IMR-90 (cell line): ENCODE measurements at regions not wholly inside any gene's neighbourhood (a gene's known extent, or its start where the extent isn't known, plus 50 kb on each side); places are given as distances from the start of the nearest gene placed in this dataset.

ENCODE experiments used
- ATAC-seq: fragments of 200-7000 bp; cut with Tn5 transposase; 2 replicates; pipeline ENCODE4 v1.9.1; 2020; ENCODE audit warnings: low read depth, mild to moderate bottlenecking, moderate library complexity
- BruUV-seq: library from RNA; stranded (reverse); fragments of 400-500 nt; replicated peaks from 2 replicates; lab custom pipeline; 2021; lab: Mats Ljungman, UMichigan
- CTCF ChIA-PET: fragments of 300-600 bp; formaldehyde crosslinking; extraction: SDS; loops from one replicate; lab custom pipeline; 2021; ENCODE audit warnings: antibody characterized with exemption; lab: Yijun Ruan, JAX
- POLR2A ChIA-PET: fragments of 300-600 bp; sonication (Branson Sonifier 250); formaldehyde crosslinking; loops from one replicate; lab custom pipeline; 2022; ENCODE audit warnings: antibody characterized with exemption; ENCODE audit not compliant: unreplicated experiment; lab: Charles Lee
- DNase-seq: peaks from one replicate; pipeline ENCODE4 v3.0.0; 2013
- H2AFZ ChIP-seq: replicated peaks from 2 replicates; pipeline ENCODE3; 2013; ENCODE audit warnings: low read length, mild to moderate bottlenecking; ENCODE audit not compliant: poor library complexity
- H2AK5ac ChIP-seq: 2 replicates; pipeline ENCODE4 v1.6.1; 2013; ENCODE audit warnings: low read depth, low read length, inconsistent platforms
- H2AK9ac ChIP-seq: replicated peaks from 2 replicates; pipeline ENCODE3; 2013; ENCODE audit warnings: mild to moderate bottlenecking, low read depth, low read length, moderate library complexity; ENCODE audit not compliant: poor library complexity
- H2BK120ac ChIP-seq: 2 replicates; pipeline ENCODE4 v1.6.1; 2013; ENCODE audit warnings: low read depth, low read length, inconsistent platforms
- H2BK15ac ChIP-seq: 3 replicates; pipeline ENCODE4 v1.6.1; 2013; ENCODE audit warnings: low read depth, low read length, inconsistent platforms
- H2BK20ac ChIP-seq: 2 replicates; pipeline ENCODE4 v1.6.1; 2013; ENCODE audit warnings: low read depth, mild to moderate bottlenecking, inconsistent platforms, low read length, moderate library complexity
- H2BK5ac ChIP-seq: 2 replicates; pipeline ENCODE4 v1.6.1; 2013; ENCODE audit warnings: mild to moderate bottlenecking, low read depth, low read length, inconsistent platforms; ENCODE audit not compliant: poor library complexity, severe bottlenecking
- H3K14ac ChIP-seq: replicated peaks from 2 replicates; pipeline ENCODE4 v1.6.1; 2013; ENCODE audit warnings: low read depth, low read length, inconsistent platforms
- H3K18ac ChIP-seq: 2 replicates; pipeline ENCODE4 v1.6.1; 2013; ENCODE audit warnings: low read depth, low read length, control low read depth
- H3K23ac ChIP-seq: 2 replicates; pipeline ENCODE4 v1.6.1; 2013; ENCODE audit warnings: low read depth, low read length, inconsistent platforms
- H3K27ac ChIP-seq: 2 replicates; pipeline ENCODE4 v1.5.1; 2013; ENCODE audit warnings: mild to moderate bottlenecking, control low read depth, low read length; ENCODE audit not compliant: insufficient read depth
- H3K27me3 ChIP-seq: 2 replicates; pipeline ENCODE4 v1.6.1; 2013; ENCODE audit warnings: low read length; ENCODE audit not compliant: control insufficient read depth, insufficient read depth
- H3K36me3 ChIP-seq: 2 replicates; pipeline ENCODE4 v1.6.1; 2013; ENCODE audit warnings: low read length, mixed read lengths; ENCODE audit not compliant: control insufficient read depth, insufficient read depth
- H3K4ac ChIP-seq: 2 replicates; pipeline ENCODE4 v1.6.1; 2013; ENCODE audit warnings: low read depth, low read length, inconsistent platforms
- H3K4me1 ChIP-seq: 2 replicates; pipeline ENCODE4 v1.6.1; 2013; ENCODE audit warnings: low read length, mixed read lengths; ENCODE audit not compliant: control insufficient read depth, insufficient read depth
- H3K4me2 ChIP-seq: 2 replicates; pipeline ENCODE4 v1.6.1; 2013; ENCODE audit warnings: low read depth, mild to moderate bottlenecking, control low read depth, low read length, moderate library complexity
- H3K4me3 ChIP-seq: 2 replicates; pipeline ENCODE4 v1.5.1; 2013; ENCODE audit warnings: low read depth, mild to moderate bottlenecking, control low read depth, low read length, moderate library complexity; ENCODE audit not compliant: insufficient read depth
- H3K56ac ChIP-seq: 2 replicates; pipeline ENCODE4 v1.6.1; 2013; ENCODE audit warnings: low read length, inconsistent platforms; ENCODE audit not compliant: insufficient read depth; ENCODE audit errors: extremely low read depth
- H3K79me1 ChIP-seq, 2 experiments: 2 replicates each; pipeline ENCODE4 v1.6.1; 2013; ENCODE audit warnings: low read length in 2 of 2, inconsistent platforms in 1 of 2, low read depth in 1 of 2
- H3K9ac ChIP-seq: 2 replicates; pipeline ENCODE4 v1.6.1; 2013; ENCODE audit warnings: low read depth, low read length, control low read depth
- H3K9me1 ChIP-seq: 2 replicates; pipeline ENCODE4 v1.6.1; 2013; ENCODE audit warnings: low read length, inconsistent platforms; ENCODE audit not compliant: insufficient read depth
- H3K9me3 ChIP-seq: 2 replicates; pipeline ENCODE4 v1.6.1; 2013; ENCODE audit warnings: low read length; ENCODE audit not compliant: control insufficient read depth, insufficient read depth
- H4K20me1 ChIP-seq: 2 replicates; pipeline ENCODE4 v1.6.1; 2013; ENCODE audit warnings: low read length, inconsistent platforms; ENCODE audit not compliant: insufficient read depth
- H4K5ac ChIP-seq: 2 replicates; pipeline ENCODE4 v1.6.1; 2013; ENCODE audit warnings: mild to moderate bottlenecking, low read depth, low read length, control low read depth
- H4K8ac ChIP-seq, 2 experiments: 2 replicates each; pipeline ENCODE4 v1.6.1; 2013; ENCODE audit warnings: low read depth in 2 of 2, low read length in 2 of 2, control low read depth in 1 of 2, inconsistent platforms in 1 of 2
- H4K91ac ChIP-seq: 2 replicates; pipeline ENCODE4 v1.6.1; 2013; ENCODE audit warnings: low read depth, low read length, inconsistent platforms; ENCODE audit not compliant: insufficient read depth
- BHLHE40 ChIP-seq: fragments of 150-350 bp; IDR thresholded peaks from 2 replicates; pipeline ENCODE4 v1.6.1; 2016; ENCODE audit warnings: mild to moderate bottlenecking, low read depth, low read length
- CEBPB ChIP-seq: IDR thresholded peaks from 2 replicates; pipeline ENCODE4 v1.6.1; 2012; ENCODE audit warnings: low read depth, low read length, improper control_type of control experiment
- CHD1 ChIP-seq: IDR thresholded peaks from 2 replicates; pipeline ENCODE4 v1.6.1; 2012; ENCODE audit warnings: low read depth, low read length, improper control_type of control experiment
- CTCF ChIP-seq: conservative IDR thresholded peaks from 2 replicates; pipeline ENCODE4 v1.5.1; 2012; ENCODE audit warnings: mild to moderate bottlenecking, low read depth, low read length, improper control_type of control experiment
- FOS ChIP-seq: fragments of 150-350 bp; IDR thresholded peaks from 2 replicates; pipeline ENCODE4 v1.6.1; 2016; ENCODE audit warnings: low read depth, low read length
- MAFK ChIP-seq: IDR thresholded peaks from 2 replicates; pipeline ENCODE4 v1.6.1; 2012; ENCODE audit warnings: low read depth, low read length, improper control_type of control experiment
- MAZ ChIP-seq: IDR thresholded peaks from 2 replicates; pipeline ENCODE4 v1.6.1; 2012; ENCODE audit warnings: low read depth, mild to moderate bottlenecking, low read length, improper control_type of control experiment, moderate library complexity, borderline replicate concordance
- MXI1 ChIP-seq: IDR thresholded peaks from 2 replicates; pipeline ENCODE4 v1.6.1; 2012; ENCODE audit warnings: low read depth, mild to moderate bottlenecking, low read length, moderate library complexity, borderline replicate concordance
- NFE2L2 ChIP-seq: fragments of 150-350 bp; IDR thresholded peaks from 2 replicates; pipeline ENCODE4 v1.6.1; 2016; ENCODE audit warnings: low read depth, mild to moderate bottlenecking, low read length
- POLR2A ChIP-seq: IDR thresholded peaks from 2 replicates; pipeline ENCODE4 v1.6.1; 2012; ENCODE audit warnings: mild to moderate bottlenecking, low read depth, low read length
- RAD21 ChIP-seq: IDR thresholded peaks from 2 replicates; pipeline ENCODE4 v1.6.1; 2012; ENCODE audit warnings: low read length, improper control_type of control experiment
- RCOR1 ChIP-seq: IDR thresholded peaks from 2 replicates; pipeline ENCODE4 v1.6.1; 2012; ENCODE audit warnings: mild to moderate bottlenecking, low read length, improper control_type of control experiment; ENCODE audit not compliant: insufficient replicate concordance
- RFX5 ChIP-seq: IDR thresholded peaks from 2 replicates; pipeline ENCODE4 v1.8.0; 2012; ENCODE audit warnings: low read depth, mild to moderate bottlenecking, low read length, moderate library complexity
- SMC3 ChIP-seq: fragments of 150-350 bp; IDR thresholded peaks from 2 replicates; pipeline ENCODE4 v1.6.1; 2016; ENCODE audit warnings: low read depth, mild to moderate bottlenecking, antibody characterized with exemption, low read length, moderate library complexity
- USF2 ChIP-seq: fragments of 150-350 bp; IDR thresholded peaks from 2 replicates; pipeline ENCODE4 v1.6.1; 2017; ENCODE audit warnings: mild to moderate bottlenecking, antibody characterized with exemption, low read length, low read depth
- WGBS, 2 experiments: methylation state at CpG; one replicate each; pipeline versions ENCODE4 v1.1.5 to v1.1.7; 2013; ENCODE audit warnings: missing lambda C conversion rate in 2 of 2; ENCODE audit not compliant: insufficient read length in 1 of 2; ENCODE audit errors: extremely low coverage in 2 of 2; 5-methylcytosine and 5-hydroxymethylcytosine counted together
- dilution Hi-C: fragments of 300-500 bp; cut with HindIII; formaldehyde crosslinking; loops from one replicate; pipeline ENCODE4 v1.14.3; 2018; ENCODE audit warnings: low sequenced_read_pairs; ENCODE audit not compliant: unreplicated experiment
- in situ Hi-C: fragments of 300-500 bp; cut with MboI; formaldehyde crosslinking; loops from 3 replicates; pipeline ENCODE4 v1.14.3; 2019; ENCODE audit warnings: low sequenced_read_pairs, inconsistent platforms, mixed read lengths
- intact Hi-C: fragments of 100-400 bp; cut with micrococcal nuclease; formaldehyde crosslinking; loops from 2 replicates; pipeline ENCODE4 v1.10.0; 2022
- TF ChIP-seq, protein P1 (sequence below): fragments of 150-350 bp; IDR thresholded peaks from 2 replicates; pipeline ENCODE4 v1.6.1; 2016; ENCODE audit warnings: low read depth, mild to moderate bottlenecking, low read length, moderate library complexity, borderline replicate concordance

- Histone ChIP-seq H2BK15ac (no peak overlapping the region), H4K91ac (no peak overlapping the region), H3K18ac (no peak overlapping the region), H2AK5ac (no peak overlapping the region), H2BK20ac (no peak overlapping the region), H3K9me3 (no peaks in the 10 kb centered on the region), H3K4me1 (peaks cover 2% of the 10 kb centered on the region; the same call in 1 of the 2 replicates), H3K23ac (no peak overlapping the region), H3K56ac (no peak overlapping the region), H3K9ac (no peak overlapping the region), H2BK120ac (no peak overlapping the region), H3K4me3 (no peak overlapping the region), H3K27ac (no peak overlapping the region), H4K8ac (no peak overlapping the region), H4K5ac (no peak overlapping the region), H3K79me1 (no peaks in the 10 kb centered on the region), H4K20me1 (no peaks in the 10 kb centered on the region), H2AFZ (peak overlapping the region; percentile 66), H3K36me3 (no peaks in the 10 kb centered on the region), H2AK9ac (no peak overlapping the region), H3K14ac (no peak overlapping the region), H3K27me3 (peaks cover 2% of the 10 kb centered on the region; the same call in 1 of the 2 replicates), H3K9me1 (no peaks in the 10 kb centered on the region), H3K4me2 (0 out of 2 replicates have a peak overlapping the region, but pooled peaks have one; percentile 8), H3K4ac (peak overlapping the region; percentile 14; the same call in 1 of the 2 replicates), H2BK5ac (peak overlapping the region; percentile 34)
- no CpG with 5 or more reads among the region's 4 CpGs for WGBS, 2 experiments
- POLR2A ChIA-PET, result interaction anchor here (0.6 kb wide), 1 partner anchor 467 kb away, joined by 3 read pairs; no protein-coding TSS in a partner anchor
- CTCF ChIA-PET, result no interaction called here
- no peak for TF ChIP-seq USF2
- no peak for TF ChIP-seq FOS
- TF ChIP-seq RCOR1, result no peak
- no peak for TF ChIP-seq POLR2A
- TF ChIP-seq, protein P1, sequence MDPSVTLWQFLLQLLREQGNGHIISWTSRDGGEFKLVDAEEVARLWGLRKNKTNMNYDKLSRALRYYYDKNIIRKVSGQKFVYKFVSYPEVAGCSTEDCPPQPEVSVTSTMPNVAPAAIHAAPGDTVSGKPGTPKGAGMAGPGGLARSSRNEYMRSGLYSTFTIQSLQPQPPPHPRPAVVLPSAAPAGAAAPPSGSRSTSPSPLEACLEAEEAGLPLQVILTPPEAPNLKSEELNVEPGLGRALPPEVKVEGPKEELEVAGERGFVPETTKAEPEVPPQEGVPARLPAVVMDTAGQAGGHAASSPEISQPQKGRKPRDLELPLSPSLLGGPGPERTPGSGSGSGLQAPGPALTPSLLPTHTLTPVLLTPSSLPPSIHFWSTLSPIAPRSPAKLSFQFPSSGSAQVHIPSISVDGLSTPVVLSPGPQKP, result no peak
- no peak for TF ChIP-seq BHLHE40
- no peak for TF ChIP-seq MXI1
- no peak for TF ChIP-seq SMC3
- no peak for TF ChIP-seq MAFK
- no peak for TF ChIP-seq CEBPB
- TF ChIP-seq CHD1, result no peak
- TF ChIP-seq MAZ, result no peak
- no peak for TF ChIP-seq NFE2L2
- no peak for TF ChIP-seq RAD21
- no peak for TF ChIP-seq CTCF
- no peak for TF ChIP-seq RFX5
- no TSS peak for BruUV-seq
- intact Hi-C loops (no loop called here), in situ Hi-C loops (no loop called here), dilution Hi-C loops (no loop called here)
- peak; percentile 44 for ATAC-seq
- DNase-seq, result peak; percentile 52
These were observed 101.4 kb downstream of the BTC start for GRCh38 chr4:74692972-74693371.
